ENCODE measurements at regions not wholly inside any gene's neighbourhood (a gene's known extent, or its start where the extent isn't known, plus 50 kb on each side); places are given as distances from the start of the nearest gene placed in this dataset.
"Not testable (repeated sequence)": the region's sequence is repeated elsewhere in the genome, so short reads cannot be mapped to it uniquely, and the experiment has no call there.

- no peaks in the 10 kb centered on the region for H3K9me3 Mint-ChIP-seq
- DNase-seq, result no peak
- H3K4me1 Mint-ChIP-seq (ENCODE audit: low read depth), result no peaks in the 10 kb centered on the region
- no peak overlapping the region for H3K27ac Mint-ChIP-seq
- no peaks in the 10 kb centered on the region for H3K36me3 Mint-ChIP-seq (ENCODE audit: low read depth)
- H3K4me3 Mint-ChIP-seq, result no peak overlapping the region
- TF ChIP-seq CTCF (IDR thresholded peaks at IDR 0.05), result no peak
- H3K27me3 Mint-ChIP-seq (ENCODE audit: insufficient read depth), result peaks cover 1% of the 10 kb centered on the region; the same call in 1 of the 2 replicates
Measured at GRCh38 chr6:141753180-141753579, 379.5 kb upstream of the GJE1 start.

GRCh38 chr6:141752677-141753076 lies 380.0 kb upstream of the GJE1 start:
- no peak for TF ChIP-seq CTCF (IDR thresholded peaks at IDR 0.05)
- Mint-ChIP-seq H3K27me3 (ENCODE audit: insufficient read depth) (peaks cover 1% of the 10 kb centered on the region; the same call in 1 of the 2 replicates), H3K4me3 (no peak overlapping the region), H3K36me3 (ENCODE audit: low read depth) (no peaks in the 10 kb centered on the region), H3K9me3 (no peaks in the 10 kb centered on the region), H3K4me1 (ENCODE audit: low read depth) (no peaks in the 10 kb centered on the region), H3K27ac (no peak overlapping the region)
- DNase-seq, result no peak

GRCh38 chr6:141746324-141746723 lies 386.4 kb upstream of the GJE1 start:
- H3K4me1 Mint-ChIP-seq (ENCODE audit: low read depth); H3K36me3 Mint-ChIP-seq (ENCODE audit: low read depth); H3K27me3 Mint-ChIP-seq (ENCODE audit: insufficient read depth); H3K9me3 Mint-ChIP-seq; DNase-seq; H3K4me3 Mint-ChIP-seq; H3K27ac Mint-ChIP-seq: not testable (repeated sequence)

GRCh38 chr6:141744971-141745370 lies 387.8 kb upstream of the GJE1 start:
- Mint-ChIP-seq H3K36me3 (ENCODE audit: low read depth) (no peaks in the 10 kb centered on the region), H3K4me1 (ENCODE audit: low read depth) (peaks cover 8% of the 10 kb centered on the region), H3K4me3 (no peak overlapping the region), H3K27ac (no peak overlapping the region), H3K9me3 (no peaks in the 10 kb centered on the region), H3K27me3 (ENCODE audit: insufficient read depth) (peaks cover 3% of the 10 kb centered on the region; the same call in 1 of the 2 replicates)
- no peak for TF ChIP-seq CTCF (IDR thresholded peaks at IDR 0.05)
- no peak for DNase-seq

GRCh38 chr6:141744194-141744925 lies 388.4 kb upstream of the GJE1 start:
- Mint-ChIP-seq H3K4me1 (ENCODE audit: low read depth) (peaks cover 8% of the 10 kb centered on the region), H3K27me3 (ENCODE audit: insufficient read depth) (peaks cover 3% of the 10 kb centered on the region; the same call in 1 of the 2 replicates), H3K4me3 (no peak overlapping the region), H3K27ac (no peak overlapping the region), H3K36me3 (ENCODE audit: low read depth) (no peaks in the 10 kb centered on the region), H3K9me3 (no peaks in the 10 kb centered on the region)
- TF ChIP-seq CTCF (IDR thresholded peaks at IDR 0.05), result no peak
- DNase-seq, result no peak

- H3K9me3 Mint-ChIP-seq, result no peaks in the 10 kb centered on the region
- no peak overlapping the region for H3K27ac Mint-ChIP-seq
- DNase-seq, result no peak
- H3K4me3 Mint-ChIP-seq, result no peak overlapping the region
- no peak for TF ChIP-seq CTCF (IDR thresholded peaks at IDR 0.05)
- H3K27me3 Mint-ChIP-seq (ENCODE audit: insufficient read depth), result peaks cover 1% of the 10 kb centered on the region; the same call in 1 of the 2 replicates
- no peaks in the 10 kb centered on the region; the same call in 1 of the 2 replicates for H3K4me1 Mint-ChIP-seq (ENCODE audit: low read depth)
- no peaks in the 10 kb centered on the region for H3K36me3 Mint-ChIP-seq (ENCODE audit: low read depth)
Measured at GRCh38 chr6:141736104-141736503, 396.6 kb upstream of the GJE1 start.

Data from HFFc6 (cell line).